IMR-90 (cell line): ENCODE measurements at regions not wholly inside any gene's neighbourhood (a gene's known extent, or its start where the extent isn't known, plus 50 kb on each side); places are given as distances from the start of the nearest gene placed in this dataset.

Experiments used
- ATAC-seq: fragments of 200-7000 bp; cut with Tn5 transposase; 2 replicates; pipeline ENCODE4 v1.9.1; 2020; ENCODE audit warnings: low read depth, mild to moderate bottlenecking, moderate library complexity
- BruUV-seq: library from RNA; stranded (reverse); fragments of 400-500 nt; replicated peaks from 2 replicates; lab custom pipeline; 2021; lab: Mats Ljungman, UMichigan
- CTCF ChIA-PET: fragments of 300-600 bp; formaldehyde crosslinking; extraction: SDS; loops from one replicate; lab custom pipeline; 2021; ENCODE audit warnings: antibody characterized with exemption; lab: Yijun Ruan, JAX
- POLR2A ChIA-PET: fragments of 300-600 bp; sonication (Branson Sonifier 250); formaldehyde crosslinking; loops from one replicate; lab custom pipeline; 2022; ENCODE audit warnings: antibody characterized with exemption; ENCODE audit not compliant: unreplicated experiment; lab: Charles Lee
- DNase-seq: peaks from one replicate; pipeline ENCODE4 v3.0.0; 2013
- H2AFZ ChIP-seq: replicated peaks from 2 replicates; pipeline ENCODE3; 2013; ENCODE audit warnings: low read length, mild to moderate bottlenecking; ENCODE audit not compliant: poor library complexity
- H2AK5ac ChIP-seq: 2 replicates; pipeline ENCODE4 v1.6.1; 2013; ENCODE audit warnings: low read depth, low read length, inconsistent platforms
- H2AK9ac ChIP-seq: replicated peaks from 2 replicates; pipeline ENCODE3; 2013; ENCODE audit warnings: mild to moderate bottlenecking, low read depth, low read length, moderate library complexity; ENCODE audit not compliant: poor library complexity
- H2BK120ac ChIP-seq: 2 replicates; pipeline ENCODE4 v1.6.1; 2013; ENCODE audit warnings: low read depth, low read length, inconsistent platforms
- H2BK15ac ChIP-seq: 3 replicates; pipeline ENCODE4 v1.6.1; 2013; ENCODE audit warnings: low read depth, low read length, inconsistent platforms
- H2BK20ac ChIP-seq: 2 replicates; pipeline ENCODE4 v1.6.1; 2013; ENCODE audit warnings: low read depth, mild to moderate bottlenecking, inconsistent platforms, low read length, moderate library complexity
- H2BK5ac ChIP-seq: 2 replicates; pipeline ENCODE4 v1.6.1; 2013; ENCODE audit warnings: mild to moderate bottlenecking, low read depth, low read length, inconsistent platforms; ENCODE audit not compliant: poor library complexity, severe bottlenecking
- H3K14ac ChIP-seq: replicated peaks from 2 replicates; pipeline ENCODE4 v1.6.1; 2013; ENCODE audit warnings: low read depth, low read length, inconsistent platforms
- H3K18ac ChIP-seq: 2 replicates; pipeline ENCODE4 v1.6.1; 2013; ENCODE audit warnings: low read depth, low read length, control low read depth
- H3K23ac ChIP-seq: 2 replicates; pipeline ENCODE4 v1.6.1; 2013; ENCODE audit warnings: low read depth, low read length, inconsistent platforms
- H3K27ac ChIP-seq: 2 replicates; pipeline ENCODE4 v1.5.1; 2013; ENCODE audit warnings: mild to moderate bottlenecking, control low read depth, low read length; ENCODE audit not compliant: insufficient read depth
- H3K27me3 ChIP-seq: 2 replicates; pipeline ENCODE4 v1.6.1; 2013; ENCODE audit warnings: low read length; ENCODE audit not compliant: control insufficient read depth, insufficient read depth
- H3K36me3 ChIP-seq: 2 replicates; pipeline ENCODE4 v1.6.1; 2013; ENCODE audit warnings: low read length, mixed read lengths; ENCODE audit not compliant: control insufficient read depth, insufficient read depth
- H3K4ac ChIP-seq: 2 replicates; pipeline ENCODE4 v1.6.1; 2013; ENCODE audit warnings: low read depth, low read length, inconsistent platforms
- H3K4me1 ChIP-seq: 2 replicates; pipeline ENCODE4 v1.6.1; 2013; ENCODE audit warnings: low read length, mixed read lengths; ENCODE audit not compliant: control insufficient read depth, insufficient read depth
- H3K4me2 ChIP-seq: 2 replicates; pipeline ENCODE4 v1.6.1; 2013; ENCODE audit warnings: low read depth, mild to moderate bottlenecking, control low read depth, low read length, moderate library complexity
- H3K4me3 ChIP-seq: 2 replicates; pipeline ENCODE4 v1.5.1; 2013; ENCODE audit warnings: low read depth, mild to moderate bottlenecking, control low read depth, low read length, moderate library complexity; ENCODE audit not compliant: insufficient read depth
- H3K56ac ChIP-seq: 2 replicates; pipeline ENCODE4 v1.6.1; 2013; ENCODE audit warnings: low read length, inconsistent platforms; ENCODE audit not compliant: insufficient read depth; ENCODE audit errors: extremely low read depth
- H3K79me1 ChIP-seq, 2 experiments: 2 replicates each; pipeline ENCODE4 v1.6.1; 2013; ENCODE audit warnings: low read length in 2 of 2, inconsistent platforms in 1 of 2, low read depth in 1 of 2
- H3K9ac ChIP-seq: 2 replicates; pipeline ENCODE4 v1.6.1; 2013; ENCODE audit warnings: low read depth, low read length, control low read depth
- H3K9me1 ChIP-seq: 2 replicates; pipeline ENCODE4 v1.6.1; 2013; ENCODE audit warnings: low read length, inconsistent platforms; ENCODE audit not compliant: insufficient read depth
- H3K9me3 ChIP-seq: 2 replicates; pipeline ENCODE4 v1.6.1; 2013; ENCODE audit warnings: low read length; ENCODE audit not compliant: control insufficient read depth, insufficient read depth
- H4K20me1 ChIP-seq: 2 replicates; pipeline ENCODE4 v1.6.1; 2013; ENCODE audit warnings: low read length, inconsistent platforms; ENCODE audit not compliant: insufficient read depth
- H4K5ac ChIP-seq: 2 replicates; pipeline ENCODE4 v1.6.1; 2013; ENCODE audit warnings: mild to moderate bottlenecking, low read depth, low read length, control low read depth
- H4K8ac ChIP-seq, 2 experiments: 2 replicates each; pipeline ENCODE4 v1.6.1; 2013; ENCODE audit warnings: low read depth in 2 of 2, low read length in 2 of 2, control low read depth in 1 of 2, inconsistent platforms in 1 of 2
- H4K91ac ChIP-seq: 2 replicates; pipeline ENCODE4 v1.6.1; 2013; ENCODE audit warnings: low read depth, low read length, inconsistent platforms; ENCODE audit not compliant: insufficient read depth
- BHLHE40 ChIP-seq: fragments of 150-350 bp; IDR thresholded peaks from 2 replicates; pipeline ENCODE4 v1.6.1; 2016; ENCODE audit warnings: mild to moderate bottlenecking, low read depth, low read length
- CHD1 ChIP-seq: IDR thresholded peaks from 2 replicates; pipeline ENCODE4 v1.6.1; 2012; ENCODE audit warnings: low read depth, low read length, improper control_type of control experiment
- MAFK ChIP-seq: IDR thresholded peaks from 2 replicates; pipeline ENCODE4 v1.6.1; 2012; ENCODE audit warnings: low read depth, low read length, improper control_type of control experiment
- MAZ ChIP-seq: IDR thresholded peaks from 2 replicates; pipeline ENCODE4 v1.6.1; 2012; ENCODE audit warnings: low read depth, mild to moderate bottlenecking, low read length, improper control_type of control experiment, moderate library complexity, borderline replicate concordance
- NFE2L2 ChIP-seq: fragments of 150-350 bp; IDR thresholded peaks from 2 replicates; pipeline ENCODE4 v1.6.1; 2016; ENCODE audit warnings: low read depth, mild to moderate bottlenecking, low read length
- POLR2A ChIP-seq: IDR thresholded peaks from 2 replicates; pipeline ENCODE4 v1.6.1; 2012; ENCODE audit warnings: mild to moderate bottlenecking, low read depth, low read length
- RAD21 ChIP-seq: IDR thresholded peaks from 2 replicates; pipeline ENCODE4 v1.6.1; 2012; ENCODE audit warnings: low read length, improper control_type of control experiment
- RCOR1 ChIP-seq: IDR thresholded peaks from 2 replicates; pipeline ENCODE4 v1.6.1; 2012; ENCODE audit warnings: mild to moderate bottlenecking, low read length, improper control_type of control experiment; ENCODE audit not compliant: insufficient replicate concordance
- SMC3 ChIP-seq: fragments of 150-350 bp; IDR thresholded peaks from 2 replicates; pipeline ENCODE4 v1.6.1; 2016; ENCODE audit warnings: low read depth, mild to moderate bottlenecking, antibody characterized with exemption, low read length, moderate library complexity
- whole genome bisulfite sequencing, 2 experiments: methylation state at CpG; one replicate each; pipeline versions ENCODE4 v1.1.5 to v1.1.7; 2013; ENCODE audit warnings: missing lambda C conversion rate in 2 of 2; ENCODE audit not compliant: insufficient read length in 1 of 2; ENCODE audit errors: extremely low coverage in 2 of 2; 5-methylcytosine and 5-hydroxymethylcytosine counted together
- dilution Hi-C: fragments of 300-500 bp; cut with HindIII; formaldehyde crosslinking; loops from one replicate; pipeline ENCODE4 v1.14.3; 2018; ENCODE audit warnings: low sequenced_read_pairs; ENCODE audit not compliant: unreplicated experiment
- in situ Hi-C: fragments of 300-500 bp; cut with MboI; formaldehyde crosslinking; loops from 3 replicates; pipeline ENCODE4 v1.14.3; 2019; ENCODE audit warnings: low sequenced_read_pairs, inconsistent platforms, mixed read lengths
- intact Hi-C: fragments of 100-400 bp; cut with micrococcal nuclease; formaldehyde crosslinking; loops from 2 replicates; pipeline ENCODE4 v1.10.0; 2022
- TF ChIP-seq, protein P1 (sequence below): conservative IDR thresholded peaks from 2 replicates; pipeline ENCODE4 v1.5.1; 2012; ENCODE audit warnings: mild to moderate bottlenecking, low read depth, low read length, improper control_type of control experiment
- TF ChIP-seq, protein P2 (sequence below): fragments of 150-350 bp; IDR thresholded peaks from 2 replicates; pipeline ENCODE4 v1.6.1; 2017; ENCODE audit warnings: mild to moderate bottlenecking, antibody characterized with exemption, low read length, low read depth

DNA sequence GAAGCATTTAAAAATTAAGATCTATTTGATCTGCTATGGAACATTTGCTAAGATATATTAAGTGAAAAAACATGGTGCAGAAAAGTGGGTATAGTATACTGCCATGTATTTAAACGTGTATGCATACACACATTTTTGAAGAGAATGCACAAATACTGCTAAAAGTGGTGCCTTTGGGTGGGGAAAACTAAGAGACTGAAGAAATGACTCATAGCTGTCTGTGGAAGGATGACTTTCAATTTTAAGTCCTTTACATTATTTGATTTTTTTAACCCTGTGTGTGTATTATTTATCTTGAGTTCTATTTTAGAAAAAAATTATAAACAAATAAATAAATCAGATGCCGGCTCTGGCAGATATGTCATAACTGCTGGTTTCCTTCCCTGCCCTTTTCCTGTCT, 120.7 kb upstream of the SLIT3 start:
- H2BK15ac ChIP-seq, result no peak overlapping the region
- H3K4me1 ChIP-seq, result no peaks in the 10 kb centered on the region
- H3K27ac ChIP-seq, result no peak overlapping the region
- no peak overlapping the region for H3K4me3 ChIP-seq
- no peak overlapping the region for H2BK5ac ChIP-seq
- H4K5ac ChIP-seq, result no peak overlapping the region
- no peak overlapping the region for H2AK9ac ChIP-seq
- H2AFZ ChIP-seq, result no peak overlapping the region
- no peak overlapping the region for H4K91ac ChIP-seq
- no peak overlapping the region for H4K8ac ChIP-seq
- no peaks in the 10 kb centered on the region for H3K9me1 ChIP-seq
- dilution Hi-C loops, result no loop called here
- H3K56ac ChIP-seq, result no peak overlapping the region
- intact Hi-C loops, result no loop called here
- H3K23ac ChIP-seq, result no peak overlapping the region
- no peaks in the 10 kb centered on the region for H3K79me1 ChIP-seq
- H3K18ac ChIP-seq, result no peak overlapping the region
- no peaks in the 10 kb centered on the region for H3K9me3 ChIP-seq
- WGBS, 2 experiments, result no CpG with 5 or more reads among the region's 2 CpGs
- H3K4ac ChIP-seq, result no peak overlapping the region
- no peaks in the 10 kb centered on the region for H3K36me3 ChIP-seq
- no peak overlapping the region for H3K9ac ChIP-seq
- no TSS peak for BruUV-seq
- no peak overlapping the region for H2BK120ac ChIP-seq
- ATAC-seq (no peak), DNase-seq (no peak)
- H3K14ac ChIP-seq, result no peak overlapping the region
- H3K27me3 ChIP-seq, result no peaks in the 10 kb centered on the region
- H2AK5ac ChIP-seq, result no peak overlapping the region
- TF ChIP-seq BHLHE40 (no peak), CHD1 (no peak), POLR2A (no peak), MAFK (no peak), RCOR1 (no peak), MAZ (no peak), NFE2L2 (no peak), RAD21 (no peak), SMC3 (no peak)
- TF ChIP-seq, protein P1, sequence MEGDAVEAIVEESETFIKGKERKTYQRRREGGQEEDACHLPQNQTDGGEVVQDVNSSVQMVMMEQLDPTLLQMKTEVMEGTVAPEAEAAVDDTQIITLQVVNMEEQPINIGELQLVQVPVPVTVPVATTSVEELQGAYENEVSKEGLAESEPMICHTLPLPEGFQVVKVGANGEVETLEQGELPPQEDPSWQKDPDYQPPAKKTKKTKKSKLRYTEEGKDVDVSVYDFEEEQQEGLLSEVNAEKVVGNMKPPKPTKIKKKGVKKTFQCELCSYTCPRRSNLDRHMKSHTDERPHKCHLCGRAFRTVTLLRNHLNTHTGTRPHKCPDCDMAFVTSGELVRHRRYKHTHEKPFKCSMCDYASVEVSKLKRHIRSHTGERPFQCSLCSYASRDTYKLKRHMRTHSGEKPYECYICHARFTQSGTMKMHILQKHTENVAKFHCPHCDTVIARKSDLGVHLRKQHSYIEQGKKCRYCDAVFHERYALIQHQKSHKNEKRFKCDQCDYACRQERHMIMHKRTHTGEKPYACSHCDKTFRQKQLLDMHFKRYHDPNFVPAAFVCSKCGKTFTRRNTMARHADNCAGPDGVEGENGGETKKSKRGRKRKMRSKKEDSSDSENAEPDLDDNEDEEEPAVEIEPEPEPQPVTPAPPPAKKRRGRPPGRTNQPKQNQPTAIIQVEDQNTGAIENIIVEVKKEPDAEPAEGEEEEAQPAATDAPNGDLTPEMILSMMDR, result no peak
- TF ChIP-seq, protein P2, sequence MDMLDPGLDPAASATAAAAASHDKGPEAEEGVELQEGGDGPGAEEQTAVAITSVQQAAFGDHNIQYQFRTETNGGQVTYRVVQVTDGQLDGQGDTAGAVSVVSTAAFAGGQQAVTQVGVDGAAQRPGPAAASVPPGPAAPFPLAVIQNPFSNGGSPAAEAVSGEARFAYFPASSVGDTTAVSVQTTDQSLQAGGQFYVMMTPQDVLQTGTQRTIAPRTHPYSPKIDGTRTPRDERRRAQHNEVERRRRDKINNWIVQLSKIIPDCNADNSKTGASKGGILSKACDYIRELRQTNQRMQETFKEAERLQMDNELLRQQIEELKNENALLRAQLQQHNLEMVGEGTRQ, result no peak
- H2BK20ac ChIP-seq, result no peak overlapping the region
- CTCF ChIA-PET, result no interaction called here
- in situ Hi-C loops, result no loop called here
- H3K4me2 ChIP-seq, result no peak overlapping the region
- no peaks in the 10 kb centered on the region for H4K20me1 ChIP-seq
- POLR2A ChIA-PET, result no interaction called here
